ENCODE measurements at regions not wholly inside any gene's neighbourhood (a gene's known extent, or its start where the extent isn't known, plus 50 kb on each side); places are given as distances from the start of the nearest gene placed in this dataset.

DNA sequence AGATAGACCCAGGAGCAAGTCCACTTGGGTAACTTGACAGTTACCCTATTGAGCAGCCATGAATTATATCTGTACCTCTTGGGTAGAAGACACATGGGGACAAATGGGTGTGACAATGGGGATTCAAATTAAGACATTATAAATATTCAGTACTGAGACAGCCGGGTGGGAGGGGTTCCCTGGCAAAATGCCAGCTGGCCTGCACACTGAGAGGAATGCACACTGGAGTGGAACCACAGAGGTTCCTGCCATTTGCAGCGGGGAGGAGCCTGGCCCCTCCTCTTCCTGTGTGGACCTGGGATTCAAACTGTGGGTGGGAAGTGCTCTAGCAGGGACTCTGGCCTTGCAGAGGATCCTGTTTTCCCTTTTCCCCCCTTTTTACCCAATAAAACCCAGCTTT is 118.7 kb upstream of the CDKN3 start:
- no peak for DNase-seq (ENCODE audit: low read depth)
- TF ChIP-seq, protein P1, sequence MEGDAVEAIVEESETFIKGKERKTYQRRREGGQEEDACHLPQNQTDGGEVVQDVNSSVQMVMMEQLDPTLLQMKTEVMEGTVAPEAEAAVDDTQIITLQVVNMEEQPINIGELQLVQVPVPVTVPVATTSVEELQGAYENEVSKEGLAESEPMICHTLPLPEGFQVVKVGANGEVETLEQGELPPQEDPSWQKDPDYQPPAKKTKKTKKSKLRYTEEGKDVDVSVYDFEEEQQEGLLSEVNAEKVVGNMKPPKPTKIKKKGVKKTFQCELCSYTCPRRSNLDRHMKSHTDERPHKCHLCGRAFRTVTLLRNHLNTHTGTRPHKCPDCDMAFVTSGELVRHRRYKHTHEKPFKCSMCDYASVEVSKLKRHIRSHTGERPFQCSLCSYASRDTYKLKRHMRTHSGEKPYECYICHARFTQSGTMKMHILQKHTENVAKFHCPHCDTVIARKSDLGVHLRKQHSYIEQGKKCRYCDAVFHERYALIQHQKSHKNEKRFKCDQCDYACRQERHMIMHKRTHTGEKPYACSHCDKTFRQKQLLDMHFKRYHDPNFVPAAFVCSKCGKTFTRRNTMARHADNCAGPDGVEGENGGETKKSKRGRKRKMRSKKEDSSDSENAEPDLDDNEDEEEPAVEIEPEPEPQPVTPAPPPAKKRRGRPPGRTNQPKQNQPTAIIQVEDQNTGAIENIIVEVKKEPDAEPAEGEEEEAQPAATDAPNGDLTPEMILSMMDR (IDR thresholded peaks at IDR 0.05; ENCODE audit: control insufficient read depth, insufficient read depth, low read depth, low read length, missing control alignments), result no peak
- no peak overlapping the region for H3K4me3 ChIP-seq (ENCODE audit: control insufficient read depth, low read depth, low read length)

DNA sequence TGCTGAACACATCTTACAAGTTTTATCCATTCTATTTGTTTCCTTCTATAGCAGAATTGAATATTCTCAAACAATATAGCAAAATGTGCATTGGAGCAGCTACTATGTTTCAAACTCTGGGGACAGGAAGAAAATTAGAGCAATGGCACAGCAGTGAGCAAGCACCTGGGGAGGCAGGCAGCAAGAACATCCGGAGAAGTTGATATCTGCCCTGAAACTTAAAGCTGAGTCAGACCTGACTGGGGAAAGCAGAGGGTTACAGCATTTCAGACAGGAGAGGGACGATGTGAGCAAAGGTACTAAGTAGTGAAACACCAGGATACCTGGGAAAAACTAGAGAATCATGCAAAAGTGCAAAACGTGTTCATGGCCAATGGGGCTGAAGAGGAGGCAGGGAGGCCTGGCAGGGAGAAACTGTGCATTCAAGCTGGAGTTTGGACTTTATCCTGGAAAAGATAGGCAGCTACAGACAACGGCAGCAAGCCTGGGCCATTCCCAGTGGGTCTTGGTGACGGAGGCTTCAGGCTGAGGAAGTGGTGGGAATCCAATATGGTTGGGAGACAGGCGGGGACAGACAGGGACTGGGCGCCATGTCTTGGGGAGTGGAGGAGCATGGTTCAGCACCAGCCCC is 118.0 kb upstream of the CDKN3 start:
- DNase-seq (ENCODE audit: low read depth), result no peak
- H3K4me3 ChIP-seq (ENCODE audit: control insufficient read depth, low read depth, low read length), result no peak overlapping the region
- TF ChIP-seq, protein P1 (IDR thresholded peaks at IDR 0.05; ENCODE audit: control insufficient read depth, insufficient read depth, low read depth, low read length, missing control alignments), result no peak

DNA sequence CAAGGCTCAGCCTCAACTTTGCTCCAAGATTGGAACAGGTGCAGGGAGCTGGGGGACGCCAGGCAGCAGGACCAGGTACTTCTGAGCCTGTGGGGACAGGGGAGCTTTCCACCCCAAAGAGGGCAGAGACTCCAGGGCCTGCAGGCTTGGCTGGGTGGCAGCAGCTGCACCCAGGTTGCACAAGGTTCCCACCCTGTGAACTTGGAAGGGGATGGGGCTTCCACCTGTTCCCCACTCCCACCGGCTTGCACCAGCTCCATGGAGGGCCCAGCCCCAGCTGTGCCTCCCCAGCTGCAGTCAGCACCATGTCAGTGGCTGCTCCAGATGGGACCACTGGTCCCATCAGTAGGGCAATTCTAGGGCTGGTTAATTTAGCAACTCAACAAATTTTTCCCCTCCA is 114.0 kb upstream of the CDKN3 start:
- no peak overlapping the region for H3K4me3 ChIP-seq (ENCODE audit: control insufficient read depth, low read depth, low read length)
- TF ChIP-seq, protein P1 (IDR thresholded peaks at IDR 0.05; ENCODE audit: control insufficient read depth, insufficient read depth, low read depth, low read length, missing control alignments), result no peak
- no peak for DNase-seq (ENCODE audit: low read depth)

DNA sequence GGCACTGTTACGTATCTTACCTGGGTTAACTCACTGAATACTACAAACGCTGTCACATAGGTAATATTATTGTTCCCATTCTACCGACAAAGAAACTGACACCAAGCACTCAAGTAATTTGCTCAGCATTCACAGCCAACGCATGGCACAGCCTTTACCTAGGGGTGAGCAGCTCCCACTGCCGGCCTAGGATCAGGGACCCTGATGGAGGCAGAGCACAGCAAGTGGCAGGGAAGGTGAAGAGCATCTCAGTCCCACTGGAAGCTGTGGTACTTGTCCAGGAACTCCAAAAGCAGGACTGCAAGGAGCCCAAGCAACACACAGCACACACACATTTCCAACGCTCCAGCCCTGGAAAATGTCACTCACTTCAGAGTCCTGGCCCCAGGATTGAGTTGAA is 111.8 kb upstream of the CDKN3 start:
- no peak overlapping the region for H3K4me3 ChIP-seq (ENCODE audit: control insufficient read depth, low read depth, low read length)
- DNase-seq (ENCODE audit: low read depth), result no peak
- TF ChIP-seq, protein P1 (IDR thresholded peaks at IDR 0.05; ENCODE audit: control insufficient read depth, insufficient read depth, low read depth, low read length, missing control alignments), result no peak

DNA sequence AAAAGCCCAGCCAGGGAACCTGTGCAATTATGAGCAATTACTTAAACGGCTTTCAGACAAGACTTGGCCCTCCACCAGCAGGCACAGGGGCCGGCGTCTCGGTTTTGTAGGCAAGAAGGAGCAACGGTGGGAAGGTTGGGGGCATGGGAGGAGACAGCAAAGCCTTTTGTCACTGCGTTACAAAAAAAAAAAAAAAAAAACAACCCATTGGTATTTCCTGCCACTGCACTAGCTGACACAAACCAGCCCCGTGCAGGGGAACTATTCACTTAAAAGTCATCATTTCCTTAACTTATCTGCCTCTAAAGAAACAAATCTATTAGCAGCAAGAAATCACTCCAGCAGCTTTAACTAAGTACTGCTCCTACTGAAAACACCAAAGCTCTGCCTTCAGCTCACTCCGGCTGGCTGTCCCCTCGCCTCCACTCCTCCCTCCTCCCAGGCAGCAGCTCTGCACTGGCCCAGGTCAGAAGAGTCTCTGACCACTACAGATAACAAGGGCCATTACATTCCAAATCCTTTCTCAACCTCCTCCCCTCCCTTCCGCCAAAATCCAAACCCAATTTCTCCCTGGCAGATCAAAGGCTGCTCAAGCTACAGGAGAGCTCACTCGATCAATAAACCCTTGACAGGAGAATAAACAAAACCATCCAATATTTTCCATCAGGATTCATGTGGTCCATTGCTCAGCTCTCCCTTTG is 105.2 kb upstream of the CDKN3 start:
- no peak for DNase-seq (ENCODE audit: low read depth)
- TF ChIP-seq, protein P1 (IDR thresholded peaks at IDR 0.05; ENCODE audit: control insufficient read depth, insufficient read depth, low read depth, low read length, missing control alignments), result no peak
- H3K4me3 ChIP-seq (ENCODE audit: control insufficient read depth, low read depth, low read length), result no peak overlapping the region

DNA sequence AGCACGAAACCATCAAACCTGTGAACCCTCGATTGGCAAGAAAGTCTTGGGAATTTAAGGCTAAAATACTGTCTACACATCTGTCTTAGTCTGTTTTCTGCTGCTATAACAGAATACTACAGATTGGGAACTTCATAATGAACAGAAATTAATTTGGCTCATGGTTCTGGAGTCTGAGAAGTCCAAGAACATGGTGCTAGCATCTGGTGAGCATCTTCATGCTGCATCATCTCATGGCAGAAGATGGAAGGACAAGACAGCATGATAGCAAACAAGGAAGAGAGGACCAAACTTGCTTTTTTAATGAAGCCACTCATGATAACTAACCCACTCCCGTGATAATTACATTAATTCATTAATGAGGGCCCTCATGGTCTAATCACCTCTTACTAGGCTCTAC is 102.0 kb upstream of the CDKN3 start:
- no peak overlapping the region for H3K4me3 ChIP-seq (ENCODE audit: control insufficient read depth, low read depth, low read length)
- TF ChIP-seq, protein P1 (IDR thresholded peaks at IDR 0.05; ENCODE audit: control insufficient read depth, insufficient read depth, low read depth, low read length, missing control alignments), result no peak
- DNase-seq (ENCODE audit: low read depth), result no peak

Measured in AG09309 (cell line).